ENCODE measurements at regions not wholly inside any gene's neighbourhood (a gene's known extent, or its start where the extent isn't known, plus 50 kb on each side); places are given as distances from the start of the nearest gene placed in this dataset.

- ChIA-PET POLR2A (no interaction called here), CTCF (interaction anchor here (1.3 kb wide), 1 partner anchor 15 kb away, joined by 9 read pairs; no protein-coding TSS in a partner anchor)
- TF ChIP-seq ZNF114 (tag by site-specific recombination; IDR thresholded peaks at IDR 0.05) (no peak), ZNF830 (tag by site-specific recombination; IDR thresholded peaks at IDR 0.05; ENCODE audit: low read depth) (no peak), ZNF174 (tag by site-specific recombination; IDR thresholded peaks at IDR 0.05) (no peak), SETDB1 (IDR thresholded peaks at IDR 0.05; ENCODE audit: insufficient read length, low read length) (no peak), ZNF768 (tag by site-specific recombination; IDR thresholded peaks at IDR 0.05) (no peak), ZFP3 (tag by site-specific recombination; IDR thresholded peaks at IDR 0.05; ENCODE audit: low read depth) (no peak), GFI1B (tag by site-specific recombination; IDR thresholded peaks at IDR 0.05) (no peak), ZNF776 (tag by site-specific recombination; IDR thresholded peaks at IDR 0.05; ENCODE audit: borderline replicate concordance) (no peak), HOXA7 (CRISPR knock-in tag; IDR thresholded peaks at IDR 0.05; ENCODE audit: borderline replicate concordance) (no peak), TRIM28 (IDR thresholded peaks at IDR 0.05; ENCODE audit: borderline replicate concordance, low read length) (no peak), ZNF248 (tag by site-specific recombination; IDR thresholded peaks at IDR 0.05) (no peak), ZSCAN23 (tag by site-specific recombination; IDR thresholded peaks at IDR 0.05) (no peak)
- Histone ChIP-seq H3K36me3 (ENCODE audit: control insufficient read depth in 2 of 2, insufficient read depth in 1 of 2, low read length in 2 of 2) (no peaks in the 10 kb centered on the region), H3K9me3 (ENCODE audit: control insufficient read depth, insufficient read depth, low read depth, low read length) (no peaks in the 10 kb centered on the region), H3K4me3 (ENCODE audit: low read depth, low read length) (no peak overlapping the region), H3K4me1 (ENCODE audit: control insufficient read depth, insufficient read depth, low read length) (no peaks in the 10 kb centered on the region), H3K27ac (ENCODE audit: extremely low read depth, low read depth, low read length) (no peak overlapping the region)
These were observed 578.3 kb downstream of the HAO1 start for GRCh38 chr20:7361931-7362330.

- no peak overlapping the region for H3K4me3 ChIP-seq (ENCODE audit: low read depth, low read length)
- no peaks in the 10 kb centered on the region for H3K9me3 ChIP-seq (ENCODE audit: control insufficient read depth, insufficient read depth, low read depth, low read length)
- H3K27ac ChIP-seq (ENCODE audit: extremely low read depth, low read depth, low read length) = no peak overlapping the region
- TF ChIP-seq ZBTB44 (tag by site-specific recombination; IDR thresholded peaks at IDR 0.05) = no peak
- no peak for TF ChIP-seq ZNF138 (tag by site-specific recombination; IDR thresholded peaks at IDR 0.05; ENCODE audit: borderline replicate concordance)
- no peak for TF ChIP-seq INSM2 (tag by site-specific recombination; IDR thresholded peaks at IDR 0.05)
- TF ChIP-seq REST (tag by site-specific recombination; IDR thresholded peaks at IDR 0.05) = no peak
- TF ChIP-seq ZNF248 (tag by site-specific recombination; IDR thresholded peaks at IDR 0.05) = no peak
- TF ChIP-seq AEBP2 (tag by site-specific recombination; IDR thresholded peaks at IDR 0.05; ENCODE audit: borderline replicate concordance) = no peak
- no peak for TF ChIP-seq ZNF626 (tag by site-specific recombination; IDR thresholded peaks at IDR 0.05)
- TF ChIP-seq ZNF624 (tag by site-specific recombination; IDR thresholded peaks at IDR 0.05) = no peak
- no peak for TF ChIP-seq ZNF10 (tag by site-specific recombination; IDR thresholded peaks at IDR 0.05)
- CTCF ChIA-PET = interaction anchor here (0.6 to 1.3 kb wide), 3 partner anchors 10 to 499 kb away, joined by 4 to 9 read pairs (median 4); no protein-coding TSS in a partner anchor
- H3K36me3 ChIP-seq (ENCODE audit: control insufficient read depth in 2 of 2, insufficient read depth in 1 of 2, low read length in 2 of 2) = no peaks in the 10 kb centered on the region
- POLR2A ChIA-PET = no interaction called here
- H3K4me1 ChIP-seq (ENCODE audit: control insufficient read depth, insufficient read depth, low read length) = no peaks in the 10 kb centered on the region
These were observed 577.7 kb downstream of the HAO1 start for GRCh38 chr20:7362601-7363000.
